IMR-90 (cell line): ENCODE measurements at regions not wholly inside any gene's neighbourhood (a gene's known extent, or its start where the extent isn't known, plus 50 kb on each side); places are given as distances from the start of the nearest gene placed in this dataset.

ENCODE experiments used
- ATAC-seq: fragments of 200-7000 bp; cut with Tn5 transposase; 2 replicates; pipeline ENCODE4 v1.9.1; 2020; ENCODE audit warnings: low read depth, mild to moderate bottlenecking, moderate library complexity
- BruUV-seq: library from RNA; stranded (reverse); fragments of 400-500 nt; replicated peaks from 2 replicates; lab custom pipeline; 2021; lab: Mats Ljungman, UMichigan
- CTCF ChIA-PET: fragments of 300-600 bp; formaldehyde crosslinking; extraction: SDS; loops from one replicate; lab custom pipeline; 2021; ENCODE audit warnings: antibody characterized with exemption; lab: Yijun Ruan, JAX
- POLR2A ChIA-PET: fragments of 300-600 bp; sonication (Branson Sonifier 250); formaldehyde crosslinking; loops from one replicate; lab custom pipeline; 2022; ENCODE audit warnings: antibody characterized with exemption; ENCODE audit not compliant: unreplicated experiment; lab: Charles Lee
- DNase-seq: peaks from one replicate; pipeline ENCODE4 v3.0.0; 2013
- H2AFZ ChIP-seq: replicated peaks from 2 replicates; pipeline ENCODE3; 2013; ENCODE audit warnings: low read length, mild to moderate bottlenecking; ENCODE audit not compliant: poor library complexity
- H2AK5ac ChIP-seq: 2 replicates; pipeline ENCODE4 v1.6.1; 2013; ENCODE audit warnings: low read depth, low read length, inconsistent platforms
- H2AK9ac ChIP-seq: replicated peaks from 2 replicates; pipeline ENCODE3; 2013; ENCODE audit warnings: mild to moderate bottlenecking, low read depth, low read length, moderate library complexity; ENCODE audit not compliant: poor library complexity
- H2BK120ac ChIP-seq: 2 replicates; pipeline ENCODE4 v1.6.1; 2013; ENCODE audit warnings: low read depth, low read length, inconsistent platforms
- H2BK15ac ChIP-seq: 3 replicates; pipeline ENCODE4 v1.6.1; 2013; ENCODE audit warnings: low read depth, low read length, inconsistent platforms
- H2BK20ac ChIP-seq: 2 replicates; pipeline ENCODE4 v1.6.1; 2013; ENCODE audit warnings: low read depth, mild to moderate bottlenecking, inconsistent platforms, low read length, moderate library complexity
- H2BK5ac ChIP-seq: 2 replicates; pipeline ENCODE4 v1.6.1; 2013; ENCODE audit warnings: mild to moderate bottlenecking, low read depth, low read length, inconsistent platforms; ENCODE audit not compliant: poor library complexity, severe bottlenecking
- H3K14ac ChIP-seq: replicated peaks from 2 replicates; pipeline ENCODE4 v1.6.1; 2013; ENCODE audit warnings: low read depth, low read length, inconsistent platforms
- H3K18ac ChIP-seq: 2 replicates; pipeline ENCODE4 v1.6.1; 2013; ENCODE audit warnings: low read depth, low read length, control low read depth
- H3K23ac ChIP-seq: 2 replicates; pipeline ENCODE4 v1.6.1; 2013; ENCODE audit warnings: low read depth, low read length, inconsistent platforms
- H3K27ac ChIP-seq: 2 replicates; pipeline ENCODE4 v1.5.1; 2013; ENCODE audit warnings: mild to moderate bottlenecking, control low read depth, low read length; ENCODE audit not compliant: insufficient read depth
- H3K27me3 ChIP-seq: 2 replicates; pipeline ENCODE4 v1.6.1; 2013; ENCODE audit warnings: low read length; ENCODE audit not compliant: control insufficient read depth, insufficient read depth
- H3K36me3 ChIP-seq: 2 replicates; pipeline ENCODE4 v1.6.1; 2013; ENCODE audit warnings: low read length, mixed read lengths; ENCODE audit not compliant: control insufficient read depth, insufficient read depth
- H3K4ac ChIP-seq: 2 replicates; pipeline ENCODE4 v1.6.1; 2013; ENCODE audit warnings: low read depth, low read length, inconsistent platforms
- H3K4me1 ChIP-seq: 2 replicates; pipeline ENCODE4 v1.6.1; 2013; ENCODE audit warnings: low read length, mixed read lengths; ENCODE audit not compliant: control insufficient read depth, insufficient read depth
- H3K4me2 ChIP-seq: 2 replicates; pipeline ENCODE4 v1.6.1; 2013; ENCODE audit warnings: low read depth, mild to moderate bottlenecking, control low read depth, low read length, moderate library complexity
- H3K4me3 ChIP-seq: 2 replicates; pipeline ENCODE4 v1.5.1; 2013; ENCODE audit warnings: low read depth, mild to moderate bottlenecking, control low read depth, low read length, moderate library complexity; ENCODE audit not compliant: insufficient read depth
- H3K56ac ChIP-seq: 2 replicates; pipeline ENCODE4 v1.6.1; 2013; ENCODE audit warnings: low read length, inconsistent platforms; ENCODE audit not compliant: insufficient read depth; ENCODE audit errors: extremely low read depth
- H3K79me1 ChIP-seq, 2 experiments: 2 replicates each; pipeline ENCODE4 v1.6.1; 2013; ENCODE audit warnings: low read length in 2 of 2, inconsistent platforms in 1 of 2, low read depth in 1 of 2
- H3K9ac ChIP-seq: 2 replicates; pipeline ENCODE4 v1.6.1; 2013; ENCODE audit warnings: low read depth, low read length, control low read depth
- H3K9me1 ChIP-seq: 2 replicates; pipeline ENCODE4 v1.6.1; 2013; ENCODE audit warnings: low read length, inconsistent platforms; ENCODE audit not compliant: insufficient read depth
- H3K9me3 ChIP-seq: 2 replicates; pipeline ENCODE4 v1.6.1; 2013; ENCODE audit warnings: low read length; ENCODE audit not compliant: control insufficient read depth, insufficient read depth
- H4K20me1 ChIP-seq: 2 replicates; pipeline ENCODE4 v1.6.1; 2013; ENCODE audit warnings: low read length, inconsistent platforms; ENCODE audit not compliant: insufficient read depth
- H4K5ac ChIP-seq: 2 replicates; pipeline ENCODE4 v1.6.1; 2013; ENCODE audit warnings: mild to moderate bottlenecking, low read depth, low read length, control low read depth
- H4K8ac ChIP-seq, 2 experiments: 2 replicates each; pipeline ENCODE4 v1.6.1; 2013; ENCODE audit warnings: low read depth in 2 of 2, low read length in 2 of 2, control low read depth in 1 of 2, inconsistent platforms in 1 of 2
- H4K91ac ChIP-seq: 2 replicates; pipeline ENCODE4 v1.6.1; 2013; ENCODE audit warnings: low read depth, low read length, inconsistent platforms; ENCODE audit not compliant: insufficient read depth
- CHD1 ChIP-seq: IDR thresholded peaks from 2 replicates; pipeline ENCODE4 v1.6.1; 2012; ENCODE audit warnings: low read depth, low read length, improper control_type of control experiment
- SMC3 ChIP-seq: fragments of 150-350 bp; IDR thresholded peaks from 2 replicates; pipeline ENCODE4 v1.6.1; 2016; ENCODE audit warnings: low read depth, mild to moderate bottlenecking, antibody characterized with exemption, low read length, moderate library complexity
- USF2 ChIP-seq: fragments of 150-350 bp; IDR thresholded peaks from 2 replicates; pipeline ENCODE4 v1.6.1; 2017; ENCODE audit warnings: mild to moderate bottlenecking, antibody characterized with exemption, low read length, low read depth
- WGBS, 2 experiments: methylation state at CpG; one replicate each; pipeline versions ENCODE4 v1.1.5 to v1.1.7; 2013; ENCODE audit warnings: missing lambda C conversion rate in 2 of 2; ENCODE audit not compliant: insufficient read length in 1 of 2; ENCODE audit errors: extremely low coverage in 2 of 2; 5-methylcytosine and 5-hydroxymethylcytosine counted together
- dilution Hi-C: fragments of 300-500 bp; cut with HindIII; formaldehyde crosslinking; loops from one replicate; pipeline ENCODE4 v1.14.3; 2018; ENCODE audit warnings: low sequenced_read_pairs; ENCODE audit not compliant: unreplicated experiment
- in situ Hi-C: fragments of 300-500 bp; cut with MboI; formaldehyde crosslinking; loops from 3 replicates; pipeline ENCODE4 v1.14.3; 2019; ENCODE audit warnings: low sequenced_read_pairs, inconsistent platforms, mixed read lengths
- intact Hi-C: fragments of 100-400 bp; cut with micrococcal nuclease; formaldehyde crosslinking; loops from 2 replicates; pipeline ENCODE4 v1.10.0; 2022

DNA sequence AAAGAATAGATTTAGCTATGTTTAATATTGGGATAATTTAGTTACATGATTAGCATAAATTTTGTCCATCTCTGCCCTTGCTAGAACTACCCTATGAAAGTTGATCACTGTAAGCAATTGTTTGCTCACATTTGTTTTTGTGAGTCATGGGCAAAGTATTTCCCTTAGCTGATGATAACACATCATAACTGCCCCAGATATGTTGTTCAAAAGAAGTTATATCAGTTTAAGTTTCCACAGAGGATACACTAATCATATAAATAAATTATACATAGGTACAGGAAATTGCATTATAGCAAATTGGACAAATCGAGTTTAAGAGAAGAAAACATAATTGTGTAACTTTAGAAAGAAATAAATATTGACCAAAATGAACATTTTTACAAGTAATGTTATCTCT, 223.2 kb upstream of the PIK3C3 start:
- in situ Hi-C loops: no loop called here
- no TSS peak for BruUV-seq

More for the DNA sequence above, 223.2 kb upstream of the PIK3C3 start:
- no peak overlapping the region for H3K4me2 ChIP-seq
- H3K4me3 ChIP-seq: no peak overlapping the region
- H4K20me1 ChIP-seq: no peaks in the 10 kb centered on the region
- no CpG with 5 or more reads among the region's 1 CpG for WGBS, 2 experiments
- TF ChIP-seq CHD1 (no peak), USF2 (no peak), SMC3 (no peak)
- no peak for ATAC-seq
- no peak overlapping the region for H2BK15ac ChIP-seq
- ChIA-PET POLR2A (no interaction called here), CTCF (no interaction called here)
- no peak overlapping the region for H2BK120ac ChIP-seq
- H2BK5ac ChIP-seq: no peak overlapping the region
- H3K27me3 ChIP-seq: no peaks in the 10 kb centered on the region
- H3K9me3 ChIP-seq: no peaks in the 10 kb centered on the region
- H3K4ac ChIP-seq: no peak overlapping the region
- no peak for DNase-seq
- H3K14ac ChIP-seq: no peak overlapping the region
- intact Hi-C loops: no loop called here
- dilution Hi-C loops: no loop called here
- H3K18ac ChIP-seq: no peak overlapping the region
- no peak overlapping the region for H3K23ac ChIP-seq
- H4K5ac ChIP-seq: no peak overlapping the region
- H2BK20ac ChIP-seq: no peak overlapping the region
- H2AFZ ChIP-seq: no peak overlapping the region
- no peak overlapping the region for H4K8ac ChIP-seq
- no peaks in the 10 kb centered on the region for H3K9me1 ChIP-seq
- no peaks in the 10 kb centered on the region for H3K36me3 ChIP-seq
- H3K9ac ChIP-seq: no peak overlapping the region
- H3K79me1 ChIP-seq: no peaks in the 10 kb centered on the region
- no peak overlapping the region for H4K91ac ChIP-seq
- H3K56ac ChIP-seq: no peak overlapping the region
- no peak overlapping the region for H2AK5ac ChIP-seq
- H2AK9ac ChIP-seq: no peak overlapping the region
- no peaks in the 10 kb centered on the region for H3K4me1 ChIP-seq
- H3K27ac ChIP-seq: no peak overlapping the region
